ENCODE measurements at regions not wholly inside any gene's neighbourhood (a gene's known extent, or its start where the extent isn't known, plus 50 kb on each side); places are given as distances from the start of the nearest gene placed in this dataset.

DNA sequence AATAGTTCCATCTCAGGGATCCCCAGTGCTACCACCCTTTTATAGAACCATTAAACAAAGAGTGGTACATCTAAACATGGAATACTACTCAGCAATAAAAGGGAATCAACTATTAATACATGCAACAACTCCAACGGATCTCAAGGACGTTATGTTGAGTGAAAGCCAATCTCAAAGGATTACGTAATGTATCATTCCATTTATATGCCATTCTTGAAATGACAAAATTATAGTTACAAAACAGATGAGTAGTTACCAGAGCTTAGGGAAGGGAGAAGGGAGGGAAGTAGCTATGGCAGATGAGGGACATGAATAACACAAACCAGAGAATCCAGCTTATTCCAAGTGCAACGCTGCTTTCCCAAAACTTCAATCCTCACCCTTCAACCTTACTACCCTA is 69.5 kb downstream of the ACTL7B start:
- Histone ChIP-seq H3K27ac (ENCODE audit: low read length in 2 of 2) (no peak overlapping the region), H3K9ac (ENCODE audit: low read length) (no peak overlapping the region), H3K4me3 (ENCODE audit: control extremely low read depth in 1 of 5, extremely low read depth in 1 of 5, insufficient read depth in 1 of 5, low read depth in 2 of 5, low read length in 4 of 5) (no peak overlapping the region), H3K27me3 (replicated peaks in 1 of 4; ENCODE audit: control extremely low read depth in 1 of 4, control insufficient read depth in 3 of 4, insufficient read depth in 4 of 4, low read length in 3 of 4) (no peaks in the 10 kb centered on the region), H3K9me3 (ENCODE audit: control extremely low read depth in 1 of 3, control insufficient read depth in 2 of 3, insufficient read depth in 1 of 3, low read length in 2 of 3) (peaks cover 0 to 3% (median 0%) of the 10 kb centered on the region in 3 donors), H3K4me2 (replicated peaks; ENCODE audit: low read depth, low read length, poor library complexity, severe bottlenecking) (no peak overlapping the region), H4K20me1 (ENCODE audit: control insufficient read depth, insufficient read depth, low read length, poor library complexity, severe bottlenecking) (no peaks in the 10 kb centered on the region), H3K4me1 (ENCODE audit: control insufficient read depth in 2 of 2, insufficient read depth in 2 of 2, low read length in 2 of 2) (no peaks in the 10 kb centered on the region), H2AFZ (ENCODE audit: insufficient read depth, low read depth, low read length, poor library complexity, severe bottlenecking) (no peak overlapping the region), H3K36me3 (replicated peaks in 1 of 2; ENCODE audit: control extremely low read depth in 1 of 2, control insufficient read depth in 1 of 2, extremely low read depth in 1 of 2, insufficient read depth in 2 of 2, low read length in 1 of 2) (no peaks in the 10 kb centered on the region), H3K79me2 (ENCODE audit: control insufficient read depth, insufficient read depth, low read length) (no peaks in the 10 kb centered on the region)
- intact Hi-C loops (cut with micrococcal nuclease): no loop called here
- Mint-ChIP-seq H3K9me3 (ENCODE audit: insufficient read depth) (peaks cover 3% of the 10 kb centered on the region), H3K4me3 (no peak overlapping the region), H3K27me3 (peaks cover 16% of the 10 kb centered on the region), H3K27ac (no peak overlapping the region), H3K4me1 (peaks cover 11% of the 10 kb centered on the region)
- DNase-seq (no peak), ATAC-seq (ENCODE audit: low read depth) (no peak)
- WGBS (ENCODE audit: insufficient coverage): no CpG with 5 or more reads among the region's 4 CpGs
- ChIA-PET CTCF (interaction anchor here (1.1 kb wide), 1 partner anchor 24 kb away, joined by 3 read pairs; no protein-coding TSS in a partner anchor), POLR2A (no interaction called here)
- TF ChIP-seq, protein P1, sequence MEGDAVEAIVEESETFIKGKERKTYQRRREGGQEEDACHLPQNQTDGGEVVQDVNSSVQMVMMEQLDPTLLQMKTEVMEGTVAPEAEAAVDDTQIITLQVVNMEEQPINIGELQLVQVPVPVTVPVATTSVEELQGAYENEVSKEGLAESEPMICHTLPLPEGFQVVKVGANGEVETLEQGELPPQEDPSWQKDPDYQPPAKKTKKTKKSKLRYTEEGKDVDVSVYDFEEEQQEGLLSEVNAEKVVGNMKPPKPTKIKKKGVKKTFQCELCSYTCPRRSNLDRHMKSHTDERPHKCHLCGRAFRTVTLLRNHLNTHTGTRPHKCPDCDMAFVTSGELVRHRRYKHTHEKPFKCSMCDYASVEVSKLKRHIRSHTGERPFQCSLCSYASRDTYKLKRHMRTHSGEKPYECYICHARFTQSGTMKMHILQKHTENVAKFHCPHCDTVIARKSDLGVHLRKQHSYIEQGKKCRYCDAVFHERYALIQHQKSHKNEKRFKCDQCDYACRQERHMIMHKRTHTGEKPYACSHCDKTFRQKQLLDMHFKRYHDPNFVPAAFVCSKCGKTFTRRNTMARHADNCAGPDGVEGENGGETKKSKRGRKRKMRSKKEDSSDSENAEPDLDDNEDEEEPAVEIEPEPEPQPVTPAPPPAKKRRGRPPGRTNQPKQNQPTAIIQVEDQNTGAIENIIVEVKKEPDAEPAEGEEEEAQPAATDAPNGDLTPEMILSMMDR (IDR thresholded peaks at IDR 0.05): no peak
- no peak for TF ChIP-seq EZH2 (IDR thresholded peaks at IDR 0.05; ENCODE audit: borderline replicate concordance, insufficient read depth, low read depth, low read length, poor library complexity, severe bottlenecking)

DNA sequence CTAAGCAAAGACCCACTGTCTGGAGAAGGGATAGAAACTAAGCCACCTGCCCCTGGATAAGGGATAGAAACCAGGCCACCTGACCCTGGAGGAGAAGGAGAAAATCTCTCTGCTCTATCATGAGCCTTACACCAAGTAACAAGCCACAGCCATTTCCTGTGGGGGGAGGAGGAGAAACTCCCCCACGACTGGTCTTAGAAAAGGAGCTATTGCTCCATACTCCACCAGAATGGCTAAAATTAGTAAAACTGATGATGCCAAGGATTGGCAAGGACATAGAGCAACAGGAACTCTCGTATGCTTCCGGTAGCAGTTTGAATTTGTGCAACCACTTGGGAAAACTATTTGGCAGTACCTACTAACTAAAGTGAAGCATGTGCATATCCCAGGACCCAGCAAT is 70.8 kb downstream of the ACTL7B start:
- ATAC-seq (ENCODE audit: low read depth) (no peak), DNase-seq (no peak)
- no peak overlapping the region for H2AFZ ChIP-seq (ENCODE audit: insufficient read depth, low read depth, low read length, poor library complexity, severe bottlenecking)
- H3K36me3 ChIP-seq (replicated peaks in 1 of 2; ENCODE audit: control extremely low read depth in 1 of 2, control insufficient read depth in 1 of 2, extremely low read depth in 1 of 2, insufficient read depth in 2 of 2, low read length in 1 of 2): no peaks in the 10 kb centered on the region
- H3K9me3 ChIP-seq (ENCODE audit: control extremely low read depth in 1 of 3, control insufficient read depth in 2 of 3, insufficient read depth in 1 of 3, low read length in 2 of 3): peaks cover 0 to 3% (median 0%) of the 10 kb centered on the region in 3 donors
- no peak overlapping the region for H3K4me2 ChIP-seq (replicated peaks; ENCODE audit: low read depth, low read length, poor library complexity, severe bottlenecking)
- no peaks in the 10 kb centered on the region for H3K79me2 ChIP-seq (ENCODE audit: control insufficient read depth, insufficient read depth, low read length)
- Mint-ChIP-seq H3K27me3 (peaks cover 19% of the 10 kb centered on the region), H3K27ac (no peak overlapping the region), H3K9me3 (ENCODE audit: insufficient read depth) (no peaks in the 10 kb centered on the region), H3K4me3 (no peak overlapping the region), H3K4me1 (peaks cover 14% of the 10 kb centered on the region)
- no peak overlapping the region for H3K27ac ChIP-seq (ENCODE audit: low read length in 2 of 2)
- ChIA-PET CTCF (no interaction called here), POLR2A (no interaction called here)
- TF ChIP-seq, protein P1 (IDR thresholded peaks at IDR 0.05): no peak
- TF ChIP-seq EZH2 (IDR thresholded peaks at IDR 0.05; ENCODE audit: borderline replicate concordance, insufficient read depth, low read depth, low read length, poor library complexity, severe bottlenecking): no peak
- H3K9ac ChIP-seq (ENCODE audit: low read length): no peak overlapping the region
- H3K27me3 ChIP-seq (replicated peaks in 1 of 4; ENCODE audit: control extremely low read depth in 1 of 4, control insufficient read depth in 3 of 4, insufficient read depth in 4 of 4, low read length in 3 of 4): no peaks in the 10 kb centered on the region
- WGBS (ENCODE audit: insufficient coverage): no CpG with 5 or more reads among the region's 3 CpGs
- intact Hi-C loops (cut with micrococcal nuclease): no loop called here
- H3K4me3 ChIP-seq (ENCODE audit: control extremely low read depth in 1 of 5, extremely low read depth in 1 of 5, insufficient read depth in 1 of 5, low read depth in 2 of 5, low read length in 4 of 5): no peak overlapping the region
- no peaks in the 10 kb centered on the region for H3K4me1 ChIP-seq (ENCODE audit: control insufficient read depth in 2 of 2, insufficient read depth in 2 of 2, low read length in 2 of 2)
- H4K20me1 ChIP-seq (ENCODE audit: control insufficient read depth, insufficient read depth, low read length, poor library complexity, severe bottlenecking): no peaks in the 10 kb centered on the region

Data from B cell (primary cell).